GM19438 (cell line): ENCODE measurements at regions not wholly inside any gene's neighbourhood (a gene's known extent, or its start where the extent isn't known, plus 50 kb on each side); places are given as distances from the start of the nearest gene placed in this dataset.

ENCODE experiments used
- ATAC-seq: cut with Tn5 transposase; IDR thresholded peaks from one replicate; pipeline ENCODE4 v1.9.1; 2021; ENCODE audit warnings: low read depth; ENCODE audit not compliant: unreplicated experiment

GRCh38 chr11:28863422-28863821 is 755.2 kb downstream of the METTL15 start:
- no peak for ATAC-seq

GRCh38 chr11:28860893-28861292 is 752.7 kb downstream of the METTL15 start:
- no peak for ATAC-seq

- no peak for ATAC-seq
These were observed 749.9 kb downstream of the METTL15 start for GRCh38 chr11:28858076-28858475.

- no peak for ATAC-seq
These were observed 740.9 kb downstream of the METTL15 start for GRCh38 chr11:28849053-28849452.

- ATAC-seq: no peak
These were observed 734.5 kb downstream of the METTL15 start for GRCh38 chr11:28842716-28843115.

GRCh38 chr11:28838741-28839140 is 730.6 kb downstream of the METTL15 start:
- no peak for ATAC-seq

- ATAC-seq: no peak
These were observed 729.4 kb downstream of the METTL15 start for GRCh38 chr11:28837599-28837998.

- ATAC-seq: no peak
These were observed 728.3 kb downstream of the METTL15 start for GRCh38 chr11:28836285-28837081.

GRCh38 chr11:28835790-28836189 is 727.6 kb downstream of the METTL15 start:
- ATAC-seq: no peak

- no peak for ATAC-seq
These were observed 727.1 kb downstream of the METTL15 start for GRCh38 chr11:28835317-28835716.

GRCh38 chr11:28834877-28835276 is 726.7 kb downstream of the METTL15 start:
- ATAC-seq: no peak

GRCh38 chr11:28833670-28834069 is 725.5 kb downstream of the METTL15 start:
- ATAC-seq: no peak

GRCh38 chr11:28833169-28833568 is 725.0 kb downstream of the METTL15 start:
- no peak for ATAC-seq

- ATAC-seq: no peak
These were observed 718.6 kb downstream of the METTL15 start for GRCh38 chr11:28826807-28827206.

- ATAC-seq: no peak
These were observed 714.4 kb downstream of the METTL15 start for GRCh38 chr11:28822576-28822975.

- no peak for ATAC-seq
These were observed 712.3 kb downstream of the METTL15 start for GRCh38 chr11:28820296-28820989.

GRCh38 chr11:28819741-28820140 is 711.6 kb downstream of the METTL15 start:
- no peak for ATAC-seq

- no peak for ATAC-seq
These were observed 706.9 kb downstream of the METTL15 start for GRCh38 chr11:28815110-28815509.

- ATAC-seq: no peak
These were observed 700.6 kb downstream of the METTL15 start for GRCh38 chr11:28808771-28809170.

GRCh38 chr11:28799316-28799715 is 691.1 kb downstream of the METTL15 start:
- ATAC-seq: no peak

- no peak for ATAC-seq
These were observed 690.1 kb downstream of the METTL15 start for GRCh38 chr11:28798286-28798685.

GRCh38 chr11:28797536-28797935 is 689.3 kb downstream of the METTL15 start:
- ATAC-seq: no peak
